HL-60 (cell line): ENCODE measurements at regions not wholly inside any gene's neighbourhood (a gene's known extent, or its start where the extent isn't known, plus 50 kb on each side); places are given as distances from the start of the nearest gene placed in this dataset.

Experiments used
- CTCF ChIP-seq: IDR thresholded peaks from one replicate; pipeline ENCODE4 v1.5.1; 2011; ENCODE audit warnings: low read length, control low read depth, inconsistent platforms; ENCODE audit not compliant: insufficient read depth
- REST ChIP-seq: IDR thresholded peaks from 2 replicates; pipeline ENCODE4 v1.6.1; 2012; ENCODE audit warnings: low read depth; ENCODE audit not compliant: insufficient replicate concordance
- SPI1 ChIP-seq: IDR thresholded peaks from 2 replicates; pipeline ENCODE4 v1.6.1; 2012; ENCODE audit warnings: low read depth, mild to moderate bottlenecking, borderline replicate concordance

DNA sequence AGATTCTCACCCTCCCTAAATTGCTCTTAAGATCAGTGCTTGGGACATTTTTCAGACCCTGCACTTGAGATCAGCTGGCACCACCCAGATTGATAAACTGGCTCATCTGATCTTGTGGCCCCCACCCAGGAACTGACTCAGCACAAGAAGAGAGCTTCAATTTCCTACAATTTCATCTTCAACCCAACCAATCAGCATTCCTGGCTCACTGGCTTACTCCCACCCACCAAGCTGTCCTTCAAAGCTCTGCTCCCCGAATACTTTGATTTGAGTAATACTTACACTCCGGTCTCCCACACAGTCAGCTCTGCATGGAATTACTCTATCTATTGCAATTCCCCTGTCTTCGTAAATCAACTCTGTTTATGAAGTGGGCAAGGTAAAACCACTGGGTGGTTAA, 461.9 kb upstream of the RGS18 start:
- TF ChIP-seq CTCF = no peak
- no peak for TF ChIP-seq SPI1
- no peak for TF ChIP-seq REST
